ENCODE measurements at regions not wholly inside any gene's neighbourhood (a gene's known extent, or its start where the extent isn't known, plus 50 kb on each side); places are given as distances from the start of the nearest gene placed in this dataset.

GRCh38 chr7:125661-126060, 66.7 kb upstream of the FAM20C start:
- no peak for ATAC-seq
- no peak for DNase-seq (ENCODE audit: low spot score)
- intact Hi-C loops (cut with DNase I): no loop called here

- ATAC-seq (no peak), DNase-seq (ENCODE audit: low spot score) (no peak)
- intact Hi-C loops (cut with DNase I): no loop called here
Observed at GRCh38 chr7:126368-126767, 66.0 kb upstream of the FAM20C start.

GRCh38 chr7:127064-127598, 65.2 kb upstream of the FAM20C start:
- DNase-seq (ENCODE audit: low spot score) (peak; percentile 32), ATAC-seq (no peak)
- intact Hi-C loops (cut with DNase I): no loop called here

GRCh38 chr7:128171-129080, 63.9 kb upstream of the FAM20C start:
- intact Hi-C loops (cut with DNase I): no loop called here
- ATAC-seq: no peak
- DNase-seq (ENCODE audit: low spot score): no peak

GRCh38 chr7:129366-130221, 62.8 kb upstream of the FAM20C start:
- ATAC-seq: peak; percentile 75
- intact Hi-C loops (cut with DNase I): loop anchor here (2.0 kb wide), 1 partner anchor 65 kb away; no protein-coding TSS in a partner anchor
- DNase-seq (ENCODE audit: low spot score): no peak

GRCh38 chr7:130222-130572, 62.2 kb upstream of the FAM20C start:
- DNase-seq (ENCODE audit: low spot score) (no peak), ATAC-seq (peak; percentile 60)
- intact Hi-C loops (cut with DNase I): loop anchor here (2.0 kb wide), 1 partner anchor 65 kb away; no protein-coding TSS in a partner anchor

- ATAC-seq (peak; percentile 3), DNase-seq (ENCODE audit: low spot score) (no peak)
- intact Hi-C loops (cut with DNase I): loop anchor here (2.0 kb wide), 1 partner anchor 66 kb away; no protein-coding TSS in a partner anchor
Observed at GRCh38 chr7:130875-131780, 61.2 kb upstream of the FAM20C start.

GRCh38 chr7:131781-132482, 60.4 kb upstream of the FAM20C start:
- DNase-seq (ENCODE audit: low spot score): no peak
- ATAC-seq: peak; percentile 56
- intact Hi-C loops (cut with DNase I): loop anchor here (2.0 kb wide), 1 partner anchor 67 kb away; no protein-coding TSS in a partner anchor

GRCh38 chr7:132899-133298, 59.5 kb upstream of the FAM20C start:
- DNase-seq (ENCODE audit: low spot score) (no peak), ATAC-seq (no peak)
- intact Hi-C loops (cut with DNase I): no loop called here

GRCh38 chr7:133470-133869, 58.9 kb upstream of the FAM20C start:
- ATAC-seq (no peak), DNase-seq (ENCODE audit: low spot score) (no peak)
- intact Hi-C loops (cut with DNase I): no loop called here

- no peak for DNase-seq (ENCODE audit: low spot score)
- intact Hi-C loops (cut with DNase I): no loop called here
Observed at GRCh38 chr7:134029-134428, 58.3 kb upstream of the FAM20C start.

GRCh38 chr7:134561-135256, 57.7 kb upstream of the FAM20C start:
- DNase-seq (ENCODE audit: low spot score) (no peak), ATAC-seq (no peak)
- intact Hi-C loops (cut with DNase I): no loop called here

More at GRCh38 chr7:134029-134428, 58.3 kb upstream of the FAM20C start:
- ATAC-seq: no peak

GRCh38 chr7:135257-135653, 57.1 kb upstream of the FAM20C start:
- ATAC-seq (no peak), DNase-seq (ENCODE audit: low spot score) (no peak)
- intact Hi-C loops (cut with DNase I): no loop called here

- DNase-seq (ENCODE audit: low spot score) (no peak), ATAC-seq (no peak)
- intact Hi-C loops (cut with DNase I): no loop called here
Observed at GRCh38 chr7:135731-136645, 56.4 kb upstream of the FAM20C start.

- ATAC-seq: no peak
- intact Hi-C loops (cut with DNase I): no loop called here
- DNase-seq (ENCODE audit: low spot score): no peak
Observed at GRCh38 chr7:137094-137891, 55.1 kb upstream of the FAM20C start.

- ATAC-seq: no peak
- intact Hi-C loops (cut with DNase I): no loop called here
- no peak for DNase-seq (ENCODE audit: low spot score)
Observed at GRCh38 chr7:139131-139530, 53.2 kb upstream of the FAM20C start.
